ENCODE measurements at regions not wholly inside any gene's neighbourhood (a gene's known extent, or its start where the extent isn't known, plus 50 kb on each side); places are given as distances from the start of the nearest gene placed in this dataset.

GRCh38 chr1:219477861-219478260 lies 135.0 kb downstream of the ZC3H11B start:
- Histone ChIP-seq H2AFZ (replicated peaks) (no peak overlapping the region), H3K4me2 (no peak overlapping the region), H4K20me1 (ENCODE audit: low read depth) (no peaks in the 10 kb centered on the region), H3F3A (ENCODE audit: low read depth) (peaks cover 7% of the 10 kb centered on the region), H3K9ac (no peak overlapping the region), H3K27me3 (no peaks in the 10 kb centered on the region), H3K27ac (no peak overlapping the region), H3K79me2 (ENCODE audit: low read depth) (no peaks in the 10 kb centered on the region), H3K4me3 (no peak overlapping the region), H3K36me3 (no peaks in the 10 kb centered on the region), H3K4me1 (peaks cover 17% of the 10 kb centered on the region), H3K9me3 (ENCODE audit: low read depth) (no peaks in the 10 kb centered on the region)
- peaks cover 10% of the 10 kb centered on the region for H3K4me1 Mint-ChIP-seq
- H3K27ac Mint-ChIP-seq: no peak overlapping the region
- H3K27me3 Mint-ChIP-seq (ENCODE audit: insufficient read depth, low read depth): peaks cover 2% of the 10 kb centered on the region
- H3K9me3 Mint-ChIP-seq: no peaks in the 10 kb centered on the region
- no peak for DNase-seq (ENCODE audit: low spot score)
- no peak overlapping the region for H3K4me3 Mint-ChIP-seq
- TF ChIP-seq EZH2 (IDR thresholded peaks at IDR 0.05): no peak
- TF ChIP-seq EZH2phosphoT487 (IDR thresholded peaks at IDR 0.05): no peak
- no peak for TF ChIP-seq CTCF (IDR thresholded peaks at IDR 0.05)
- H3K36me3 Mint-ChIP-seq: no peaks in the 10 kb centered on the region

DNA sequence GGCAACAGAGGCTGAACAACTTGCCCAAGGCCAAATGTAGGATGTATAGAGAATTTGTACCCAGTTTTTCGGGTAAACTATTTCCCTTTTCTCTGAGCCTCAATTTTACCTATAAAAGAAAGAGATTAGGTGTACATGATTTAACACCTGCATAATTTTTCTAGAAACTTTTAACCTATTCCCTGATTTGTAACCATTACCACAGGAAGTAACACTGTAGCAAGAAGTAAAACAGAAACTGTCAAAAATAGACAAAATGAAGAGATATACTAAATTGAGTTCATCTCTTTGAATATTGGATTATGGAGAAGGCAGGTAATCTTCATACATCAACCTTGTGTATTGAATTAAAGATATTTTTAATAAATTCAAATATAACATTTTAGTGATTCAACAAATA lies 136.2 kb downstream of the ZC3H11B start:
- H3K9ac ChIP-seq: no peak overlapping the region
- H3F3A ChIP-seq (ENCODE audit: low read depth): peaks cover 7% of the 10 kb centered on the region
- H3K79me2 ChIP-seq (ENCODE audit: low read depth): no peaks in the 10 kb centered on the region
- TF ChIP-seq EZH2phosphoT487 (IDR thresholded peaks at IDR 0.05) (no peak), EZH2 (IDR thresholded peaks at IDR 0.05) (no peak), CTCF (IDR thresholded peaks at IDR 0.05) (no peak)
- peaks cover 2% of the 10 kb centered on the region for H3K27me3 Mint-ChIP-seq (ENCODE audit: insufficient read depth, low read depth)
- no peaks in the 10 kb centered on the region for H3K36me3 Mint-ChIP-seq
- H3K4me3 ChIP-seq: no peak overlapping the region
- peaks cover 10% of the 10 kb centered on the region for H3K4me1 Mint-ChIP-seq
- H2AFZ ChIP-seq (replicated peaks): no peak overlapping the region
- H3K4me2 ChIP-seq: no peak overlapping the region
- H3K27ac ChIP-seq: no peak overlapping the region
- peaks cover 17% of the 10 kb centered on the region for H3K4me1 ChIP-seq
- no peak overlapping the region for H3K4me3 Mint-ChIP-seq
- H3K27me3 ChIP-seq: no peaks in the 10 kb centered on the region
- H4K20me1 ChIP-seq (ENCODE audit: low read depth): no peaks in the 10 kb centered on the region
- DNase-seq (ENCODE audit: low spot score): no peak
- H3K27ac Mint-ChIP-seq: no peak overlapping the region
- no peaks in the 10 kb centered on the region for H3K9me3 ChIP-seq (ENCODE audit: low read depth)
- H3K36me3 ChIP-seq: no peaks in the 10 kb centered on the region
- H3K9me3 Mint-ChIP-seq: no peaks in the 10 kb centered on the region

DNA sequence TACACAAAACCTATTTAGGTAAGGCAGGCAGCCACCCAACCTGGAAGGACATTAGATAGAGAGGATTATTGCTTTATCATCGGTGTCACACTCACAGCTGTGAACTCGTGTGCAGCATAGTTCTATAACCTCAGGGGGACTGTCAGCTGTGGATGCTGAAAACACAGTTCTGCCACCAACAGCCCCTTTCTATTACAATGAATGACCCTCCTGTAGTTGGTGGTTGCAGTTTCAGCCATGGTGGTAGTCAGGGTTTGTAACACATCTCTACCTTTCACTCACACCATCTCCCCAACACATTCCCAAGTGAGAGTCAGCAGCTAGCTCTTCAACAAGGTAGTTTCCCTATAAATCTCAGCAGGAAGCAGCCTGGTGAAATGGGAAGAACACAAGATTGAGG lies 136.8 kb downstream of the ZC3H11B start:
- no peaks in the 10 kb centered on the region for H3K27me3 ChIP-seq
- no peaks in the 10 kb centered on the region for H3K79me2 ChIP-seq (ENCODE audit: low read depth)
- no peak for DNase-seq (ENCODE audit: low spot score)
- H3F3A ChIP-seq (ENCODE audit: low read depth): peaks cover 7% of the 10 kb centered on the region
- no peak for TF ChIP-seq CTCF (IDR thresholded peaks at IDR 0.05)
- no peak overlapping the region for H3K4me2 ChIP-seq
- H4K20me1 ChIP-seq (ENCODE audit: low read depth): no peaks in the 10 kb centered on the region
- H3K4me3 ChIP-seq: no peak overlapping the region
- no peaks in the 10 kb centered on the region for H3K36me3 Mint-ChIP-seq
- H3K36me3 ChIP-seq: no peaks in the 10 kb centered on the region
- no peak overlapping the region for H3K27ac ChIP-seq
- peak overlapping the region; percentile 17 for H2AFZ ChIP-seq (replicated peaks)
- H3K9ac ChIP-seq: no peak overlapping the region
- peaks cover 2% of the 10 kb centered on the region for H3K27me3 Mint-ChIP-seq (ENCODE audit: insufficient read depth, low read depth)
- H3K4me1 Mint-ChIP-seq: peaks cover 10% of the 10 kb centered on the region
- no peak overlapping the region for H3K4me3 Mint-ChIP-seq
- no peak overlapping the region for H3K27ac Mint-ChIP-seq
- H3K9me3 Mint-ChIP-seq: no peaks in the 10 kb centered on the region
- H3K9me3 ChIP-seq (ENCODE audit: low read depth): no peaks in the 10 kb centered on the region
- H3K4me1 ChIP-seq: peaks cover 17% of the 10 kb centered on the region

- no peaks in the 10 kb centered on the region for H3K9me3 ChIP-seq (ENCODE audit: low read depth)
- no peak overlapping the region for H2AFZ ChIP-seq (replicated peaks)
- H3K4me3 ChIP-seq: no peak overlapping the region
- no peak overlapping the region for H3K4me2 ChIP-seq
- no peaks in the 10 kb centered on the region for H3K36me3 ChIP-seq
- Mint-ChIP-seq H3K4me3 (no peak overlapping the region), H3K27me3 (ENCODE audit: insufficient read depth, low read depth) (peaks cover 2% of the 10 kb centered on the region), H3K4me1 (no peaks in the 10 kb centered on the region), H3K27ac (no peak overlapping the region), H3K36me3 (no peaks in the 10 kb centered on the region), H3K9me3 (no peaks in the 10 kb centered on the region)
- H4K20me1 ChIP-seq (ENCODE audit: low read depth): no peaks in the 10 kb centered on the region
- no peaks in the 10 kb centered on the region for H3K79me2 ChIP-seq (ENCODE audit: low read depth)
- H3K9ac ChIP-seq: no peak overlapping the region
- no peaks in the 10 kb centered on the region for H3F3A ChIP-seq (ENCODE audit: low read depth)
- H3K27ac ChIP-seq: no peak overlapping the region
- DNase-seq (ENCODE audit: low spot score): no peak
- TF ChIP-seq EZH2phosphoT487 (IDR thresholded peaks at IDR 0.05): no peak
- TF ChIP-seq CTCF (IDR thresholded peaks at IDR 0.05): no peak
- no peak for TF ChIP-seq EZH2 (IDR thresholded peaks at IDR 0.05)
- H3K4me1 ChIP-seq: no peaks in the 10 kb centered on the region
- no peaks in the 10 kb centered on the region for H3K27me3 ChIP-seq
These were observed 140.3 kb downstream of the ZC3H11B start for GRCh38 chr1:219472596-219472995.

All from neural progenitor cell (in vitro differentiated cells).